Hematopoietic multipotent progenitor cell treated with erythropoietin and hydrocortisone succinate and interleukin-3 and kit ligand, for 15 days (in vitro differentiated cells): ENCODE measurements at regions not wholly inside any gene's neighbourhood (a gene's known extent, or its start where the extent isn't known, plus 50 kb on each side); places are given as distances from the start of the nearest gene placed in this dataset.
"Not testable (repeated sequence)": the region's sequence is repeated elsewhere in the genome, so short reads cannot be mapped to it uniquely, and the experiment has no call there.

Experiments
- DNase-seq: peaks from one replicate; pipeline ENCODE4 v3.0.0-alpha.2; 2015; ENCODE audit warnings: low spot score

- no peak for DNase-seq
Measured at GRCh38 chr14:26655128-26655527, 57.3 kb upstream of the NOVA1 start.

- DNase-seq = no peak
Measured at GRCh38 chr14:26663506-26663905, 65.7 kb upstream of the NOVA1 start.

- DNase-seq = not testable (repeated sequence)
Measured at GRCh38 chr14:26678732-26679420, 81.0 kb upstream of the NOVA1 start.

- DNase-seq = no peak
Measured at GRCh38 chr14:26685401-26685800, 87.6 kb upstream of the NOVA1 start.

GRCh38 chr14:26687301-26687837, 89.5 kb upstream of the NOVA1 start:
- DNase-seq = no peak

GRCh38 chr14:26694521-26694920, 96.7 kb upstream of the NOVA1 start:
- no peak for DNase-seq

GRCh38 chr14:26702721-26703230, 104.9 kb upstream of the NOVA1 start:
- no peak for DNase-seq

- no peak for DNase-seq
Measured at GRCh38 chr14:26703686-26704366, 106.0 kb upstream of the NOVA1 start.

- no peak for DNase-seq
Measured at GRCh38 chr14:26707234-26707633, 109.4 kb upstream of the NOVA1 start.

GRCh38 chr14:26709019-26709418, 111.2 kb upstream of the NOVA1 start:
- no peak for DNase-seq

- DNase-seq = no peak
Measured at GRCh38 chr14:26719514-26719913, 121.7 kb upstream of the NOVA1 start.

GRCh38 chr14:26722258-26722657, 124.4 kb upstream of the NOVA1 start:
- DNase-seq = no peak

- no peak for DNase-seq
Measured at GRCh38 chr14:26729851-26730250, 132.0 kb upstream of the NOVA1 start.

- no peak for DNase-seq
Measured at GRCh38 chr14:26730929-26731618, 133.2 kb upstream of the NOVA1 start.

- DNase-seq = no peak
Measured at GRCh38 chr14:26735811-26736210, 138.0 kb upstream of the NOVA1 start.

GRCh38 chr14:26738571-26738970, 140.7 kb upstream of the NOVA1 start:
- no peak for DNase-seq

- DNase-seq = no peak
Measured at GRCh38 chr14:26741711-26742212, 143.9 kb upstream of the NOVA1 start.

- DNase-seq = no peak
Measured at GRCh38 chr14:26743284-26743683, 145.5 kb upstream of the NOVA1 start.

GRCh38 chr14:26744903-26745302, 147.1 kb upstream of the NOVA1 start:
- no peak for DNase-seq

- DNase-seq = no peak
Measured at GRCh38 chr14:26761532-26761931, 163.7 kb upstream of the NOVA1 start.

GRCh38 chr14:26765301-26765700, 167.5 kb upstream of the NOVA1 start:
- no peak for DNase-seq

GRCh38 chr14:26765768-26766520, 168.1 kb upstream of the NOVA1 start:
- no peak for DNase-seq
